DMS79 (cell line): ENCODE measurements at regions not wholly inside any gene's neighbourhood (a gene's known extent, or its start where the extent isn't known, plus 50 kb on each side); places are given as distances from the start of the nearest gene placed in this dataset.
A peak's percentile ranks its signal among the peaks of the same experiment; 100 is the strongest.

Experiments used
- DNase-seq: peaks from one replicate; lab custom pipeline; 2025; lab: John Stamatoyannopoulos, UW

DNA sequence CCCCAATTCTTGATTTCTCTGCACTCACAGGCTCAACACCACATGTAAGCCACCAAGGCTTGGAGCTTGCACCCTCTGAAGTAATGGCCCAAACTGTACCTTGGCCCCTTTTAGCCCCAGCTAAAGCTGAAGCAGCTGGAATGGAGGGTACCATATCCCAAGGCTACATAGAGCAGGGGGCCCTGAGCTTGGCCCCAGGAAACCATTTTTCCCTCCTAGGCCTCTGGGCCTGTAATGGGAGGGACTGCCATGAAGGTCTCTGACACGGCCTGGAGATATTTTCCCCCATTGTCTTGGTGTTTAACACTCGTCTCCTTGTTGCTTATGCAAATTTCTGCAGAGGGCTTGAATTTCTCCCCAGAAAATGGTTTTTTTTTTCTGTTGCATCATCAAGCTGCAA is 69.7 kb downstream of the SKA1 start:
- DNase-seq, result no peak

DNA sequence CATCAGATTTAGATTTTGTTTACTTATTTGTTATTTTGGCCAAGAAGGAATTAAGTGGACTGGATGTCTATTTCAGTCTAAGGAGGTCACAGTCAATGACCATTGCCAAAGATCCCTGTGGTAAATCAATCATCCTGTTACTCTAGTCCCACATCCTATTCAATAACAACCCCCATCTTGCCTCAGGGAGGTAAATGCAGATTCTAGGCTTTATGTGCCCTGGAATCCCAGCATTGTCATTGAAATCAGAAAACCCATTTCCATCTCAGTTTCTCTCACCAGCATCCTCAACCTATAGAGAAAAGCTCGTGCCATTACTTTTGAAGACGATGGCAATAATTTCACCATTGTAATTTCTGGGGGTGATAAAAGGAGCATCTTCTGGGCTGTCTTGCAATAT is 71.8 kb downstream of the SKA1 start:
- no peak for DNase-seq

DNA sequence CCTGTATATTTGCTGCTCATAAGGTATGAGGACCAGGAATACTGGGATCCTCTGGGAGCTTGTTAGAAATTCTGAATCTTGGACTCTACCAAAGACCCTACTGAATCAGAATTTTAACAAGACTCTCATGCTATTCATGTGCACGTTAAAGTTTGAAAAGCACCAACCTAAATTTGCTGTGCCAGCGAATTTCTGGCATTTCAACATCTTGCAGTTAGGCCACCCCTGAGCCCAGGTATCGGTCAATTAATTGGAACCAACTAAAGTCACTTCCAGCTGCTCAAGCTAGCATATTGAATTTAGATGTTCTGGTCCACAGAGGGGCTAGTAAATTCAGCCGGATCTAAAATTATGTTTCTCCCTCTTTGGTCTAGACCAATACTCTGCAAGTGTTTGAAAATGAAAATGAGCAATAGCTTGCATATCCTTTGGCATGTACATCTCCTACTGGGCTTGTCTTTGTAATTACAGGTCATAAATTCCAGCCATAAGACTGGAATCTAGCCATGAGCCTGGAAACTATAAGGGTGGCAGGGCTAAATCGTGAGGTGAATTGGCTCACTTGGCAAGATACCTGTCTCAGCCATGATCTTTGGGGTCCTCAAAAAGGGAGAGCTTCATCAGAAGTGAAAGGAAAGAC is 72.4 kb downstream of the SKA1 start:
- DNase-seq, result no peak

DNA sequence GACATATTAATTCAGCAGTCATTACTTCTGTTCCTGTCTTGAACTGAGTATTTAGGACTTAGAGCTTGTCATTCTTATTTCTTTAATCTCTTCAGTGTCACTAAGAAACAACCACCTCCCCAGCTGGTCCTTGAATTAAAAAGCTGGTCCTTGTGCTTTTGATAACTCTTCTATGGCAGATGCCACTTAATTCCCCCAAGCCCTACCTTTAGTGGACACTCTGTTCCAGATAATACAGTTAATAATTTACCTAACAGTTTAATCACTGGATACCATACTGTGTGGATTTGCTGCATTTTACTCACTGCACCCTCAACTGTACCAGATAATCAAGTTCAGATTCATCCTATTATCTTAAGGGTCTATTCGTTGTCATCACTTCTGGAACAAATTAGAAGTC is 73.1 kb downstream of the SKA1 start:
- no peak for DNase-seq

DNA sequence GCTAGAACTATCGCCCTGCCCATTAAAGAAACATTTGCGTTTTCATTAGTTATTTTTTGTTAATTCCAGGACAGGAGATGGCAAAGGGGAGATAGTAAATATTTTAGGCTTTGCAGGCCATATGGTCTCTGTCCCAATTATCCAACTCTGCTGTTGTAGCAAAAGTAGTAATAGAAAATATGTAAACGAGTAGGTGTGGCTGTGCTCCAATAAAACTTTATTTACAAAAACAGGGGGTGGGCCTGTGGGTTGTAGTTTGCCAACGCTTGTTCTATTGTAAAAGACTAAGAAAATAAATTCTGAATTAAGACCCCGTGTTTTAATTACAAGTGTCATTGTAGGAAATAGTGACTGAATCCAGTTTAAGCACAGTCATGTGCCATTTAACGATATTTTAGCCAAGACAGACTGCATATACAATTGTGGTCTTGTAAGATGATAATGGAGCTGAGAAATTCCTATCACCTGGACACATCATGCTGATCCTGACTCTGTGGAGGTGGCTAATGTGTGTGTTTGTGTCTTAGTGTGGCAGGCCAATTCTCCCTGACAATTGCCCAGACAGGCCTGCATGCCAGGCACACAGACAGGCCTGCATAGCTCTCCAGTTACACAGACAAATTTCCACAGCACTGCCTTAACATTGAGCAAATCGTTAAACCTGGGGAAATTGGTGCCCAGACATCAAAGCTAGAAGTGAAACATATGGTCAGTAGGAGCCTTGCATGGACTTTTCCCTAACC is 76.4 kb downstream of the SKA1 start:
- DNase-seq, result no peak

DNA sequence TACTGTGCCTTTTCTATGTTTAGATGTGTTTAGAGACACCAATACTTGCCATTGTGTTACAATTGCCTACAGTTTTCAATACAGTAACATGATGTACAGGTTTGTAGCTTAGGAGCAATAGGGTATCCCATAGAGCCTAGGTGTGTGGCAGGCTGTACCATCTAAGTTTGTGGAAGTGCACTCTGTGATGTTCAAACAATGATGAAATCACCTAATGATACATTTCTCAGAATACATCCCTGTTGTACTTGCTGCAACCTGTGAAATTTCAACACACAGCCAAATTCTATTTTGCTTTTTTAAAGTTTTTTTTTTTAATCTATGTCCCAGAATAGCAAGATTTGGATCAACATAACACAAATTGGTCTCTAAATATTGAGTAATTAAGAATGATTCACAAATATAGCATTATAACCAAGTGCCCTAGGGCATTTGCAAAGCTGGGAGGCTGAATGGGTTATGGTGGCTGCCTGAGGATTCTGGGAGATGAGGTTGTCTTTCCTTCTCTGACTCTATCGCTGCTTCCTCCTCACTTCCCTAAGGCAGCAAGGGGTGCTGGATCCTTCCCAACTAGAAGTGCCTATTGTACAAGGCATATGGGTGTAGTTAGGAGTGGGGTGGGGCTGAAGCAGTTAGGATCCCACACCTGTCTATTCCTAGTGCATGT is 78.3 kb downstream of the SKA1 start:
- DNase-seq, result no peak

DNA sequence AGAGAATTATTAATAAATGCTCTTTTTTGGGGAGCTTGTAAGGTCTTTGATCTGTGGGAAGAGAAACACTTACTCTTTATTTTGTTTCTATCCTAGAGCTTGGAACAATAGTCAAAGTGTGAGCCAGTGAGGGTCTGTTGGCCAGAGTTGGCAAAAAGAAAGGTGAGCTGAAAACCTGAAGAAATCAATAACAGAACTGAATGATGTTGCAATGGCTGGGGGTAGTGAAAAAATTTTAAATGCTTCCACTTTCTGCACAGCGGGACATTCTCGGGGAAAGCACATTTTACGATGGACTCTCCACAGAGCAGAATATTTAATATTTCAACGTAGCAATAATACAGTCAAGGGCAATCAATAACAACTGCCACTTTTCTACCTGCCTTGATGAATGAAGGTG is 78.9 kb downstream of the SKA1 start:
- DNase-seq, result no peak

DNA sequence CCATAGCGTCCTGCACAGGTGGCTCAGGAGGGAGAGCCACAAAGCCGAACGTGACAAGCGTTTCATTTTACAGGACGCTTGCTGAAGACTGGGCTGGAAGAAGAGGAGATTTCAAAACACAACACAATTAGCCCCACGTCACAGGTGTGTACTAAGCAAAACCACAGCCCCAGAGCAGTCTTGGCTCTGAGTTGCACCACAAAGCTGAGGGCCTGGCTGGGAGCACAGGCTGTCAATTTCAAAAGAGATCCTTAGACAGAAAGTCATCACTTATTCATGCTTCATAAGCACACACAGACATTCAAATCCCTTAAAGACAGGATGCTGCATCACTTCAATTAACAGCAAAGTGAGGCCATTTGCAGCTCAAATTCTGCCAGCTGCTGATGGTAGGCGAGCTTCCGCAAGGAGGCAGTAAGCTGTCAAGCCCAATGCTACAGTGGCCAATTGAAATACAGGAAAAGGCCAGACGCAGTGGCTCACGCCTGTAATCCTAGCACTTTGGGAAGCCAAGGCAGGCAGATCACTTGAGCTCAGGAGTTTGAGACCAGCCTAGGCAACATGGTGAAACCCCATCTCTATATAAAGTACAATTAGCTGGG is 79.6 kb downstream of the SKA1 start:
- DNase-seq, result peak; percentile 90

DNA sequence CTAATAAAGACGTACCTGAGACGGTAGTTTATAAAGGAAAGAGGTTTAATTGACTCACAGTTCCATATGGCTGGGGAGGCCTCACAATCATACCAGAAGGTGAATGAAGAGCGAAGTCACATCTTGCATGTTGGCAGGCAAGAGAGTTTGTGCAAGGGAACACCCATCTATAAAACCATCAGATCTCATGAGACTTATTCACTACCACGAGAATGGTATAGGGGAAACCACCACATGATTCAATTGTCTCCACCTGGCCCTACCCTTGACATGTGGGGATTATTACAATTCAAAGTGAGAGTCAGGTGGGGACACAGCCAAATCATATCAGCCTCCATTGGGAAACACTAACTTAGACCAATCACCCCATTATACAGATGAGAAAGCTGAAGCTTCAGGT is 81.4 kb downstream of the SKA1 start:
- no peak for DNase-seq

DNA sequence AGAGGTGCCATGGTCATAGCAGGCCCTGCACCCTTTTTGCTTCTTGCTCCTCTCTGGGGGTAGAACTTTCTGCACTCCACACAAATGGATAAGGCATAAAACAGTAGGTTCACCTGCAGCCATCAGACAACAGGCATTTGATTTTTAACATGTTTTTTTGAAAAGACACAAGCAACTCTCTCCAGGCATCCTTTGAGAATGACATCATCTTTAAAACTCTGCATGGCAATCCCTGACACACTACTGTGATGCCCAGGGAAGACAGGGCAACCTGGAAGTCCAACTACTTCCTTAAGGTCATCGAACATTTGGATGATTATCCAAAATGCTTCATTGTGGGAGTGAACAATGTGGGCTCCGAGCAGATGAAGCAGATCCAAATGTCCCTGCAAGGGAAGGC is 82.8 kb downstream of the SKA1 start:
- no peak for DNase-seq

DNA sequence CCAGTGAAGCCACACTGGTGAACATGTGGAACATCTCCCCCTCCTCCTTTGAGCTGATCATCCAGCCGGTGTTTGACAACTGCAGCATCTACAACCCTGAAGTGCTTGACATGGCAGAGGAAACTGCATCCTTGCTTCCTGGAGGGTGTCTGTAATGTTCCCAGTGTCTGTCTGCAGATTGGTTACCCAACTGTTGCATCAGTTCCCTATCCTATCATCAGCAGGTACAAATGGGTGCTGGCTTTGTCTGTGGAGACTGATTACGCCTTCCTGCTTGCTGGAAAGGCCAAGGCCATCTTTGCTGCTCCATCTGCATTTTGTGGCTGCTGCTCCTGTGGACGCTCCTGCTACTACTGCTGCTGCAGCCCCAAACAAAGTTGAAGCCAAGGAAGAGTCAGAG is 83.5 kb downstream of the SKA1 start:
- no peak for DNase-seq

DNA sequence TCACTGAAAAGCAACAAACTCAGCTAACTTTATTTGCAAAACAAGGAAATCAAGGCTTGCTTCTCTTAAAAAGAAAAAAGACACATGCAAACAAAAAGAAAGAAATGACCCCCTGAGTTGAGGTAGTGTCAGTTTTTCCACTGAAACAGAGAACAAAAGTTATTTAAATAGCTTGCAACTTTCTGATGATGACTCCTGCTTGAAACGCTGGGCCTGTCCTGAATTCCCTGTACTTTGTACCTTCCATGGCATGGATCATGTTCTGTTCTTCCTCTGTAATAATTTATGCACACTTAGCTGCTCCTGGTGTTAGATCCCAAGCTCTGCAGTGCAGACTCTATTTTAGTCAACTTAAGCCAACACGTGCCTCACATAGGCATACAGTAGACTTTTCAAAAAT is 84.0 kb downstream of the SKA1 start:
- DNase-seq, result no peak

DNA sequence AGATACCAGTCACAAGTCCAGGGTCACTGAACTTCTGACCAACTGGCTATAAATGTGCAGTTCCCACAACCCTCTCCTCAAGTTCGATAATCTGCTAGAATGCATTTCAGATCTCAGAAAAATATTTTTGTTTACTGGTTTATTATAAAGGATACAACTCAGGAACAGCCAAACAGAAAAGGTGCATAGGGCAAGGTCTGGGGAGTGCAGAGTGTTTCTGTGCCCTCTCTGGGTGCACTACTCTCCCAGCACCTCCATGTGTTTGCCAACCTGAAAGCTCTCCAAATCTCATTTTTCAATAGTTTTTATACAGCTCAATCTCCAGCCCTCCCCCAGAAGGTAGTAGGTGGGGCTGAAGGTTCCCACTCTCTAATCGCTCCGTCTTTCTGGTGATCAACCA is 85.2 kb downstream of the SKA1 start:
- DNase-seq, result no peak

DNA sequence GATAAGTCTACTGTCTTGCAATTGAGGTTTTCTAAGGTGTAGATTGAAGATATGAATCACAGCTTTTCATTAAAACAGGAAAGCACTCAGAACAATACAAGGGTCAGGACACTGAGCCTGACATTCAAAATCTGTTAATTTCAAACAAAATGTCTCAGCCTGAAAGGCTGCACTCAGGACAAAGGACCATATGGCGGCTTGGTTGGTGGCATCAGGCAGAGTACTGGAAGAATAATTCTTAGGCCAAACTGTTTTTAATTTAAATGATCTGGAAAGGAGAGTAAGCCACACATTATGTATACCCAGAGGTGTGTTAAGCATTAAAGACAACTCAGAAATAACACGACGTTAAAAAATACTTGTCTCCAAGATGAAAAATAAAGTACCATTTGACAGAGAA is 85.9 kb downstream of the SKA1 start:
- no peak for DNase-seq

DNA sequence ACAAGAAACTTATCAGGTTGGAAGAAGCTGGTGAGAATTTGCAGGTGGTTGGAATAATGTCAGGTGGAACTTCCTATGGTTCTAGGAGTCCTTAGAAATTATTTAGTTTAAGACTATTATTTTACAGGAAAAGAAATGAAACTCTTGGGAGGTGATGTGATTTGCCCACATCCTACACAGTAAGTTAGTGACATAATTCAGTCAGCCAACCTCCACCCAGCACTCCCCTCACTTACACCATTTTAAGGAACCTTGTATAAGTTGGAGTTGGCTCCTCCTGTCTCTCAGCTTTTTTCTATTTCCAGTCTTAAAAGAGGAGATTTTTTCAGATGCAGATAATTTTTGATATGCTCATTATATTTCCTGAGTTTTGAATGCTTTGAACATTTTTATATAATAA is 86.4 kb downstream of the SKA1 start:
- no peak for DNase-seq

DNA sequence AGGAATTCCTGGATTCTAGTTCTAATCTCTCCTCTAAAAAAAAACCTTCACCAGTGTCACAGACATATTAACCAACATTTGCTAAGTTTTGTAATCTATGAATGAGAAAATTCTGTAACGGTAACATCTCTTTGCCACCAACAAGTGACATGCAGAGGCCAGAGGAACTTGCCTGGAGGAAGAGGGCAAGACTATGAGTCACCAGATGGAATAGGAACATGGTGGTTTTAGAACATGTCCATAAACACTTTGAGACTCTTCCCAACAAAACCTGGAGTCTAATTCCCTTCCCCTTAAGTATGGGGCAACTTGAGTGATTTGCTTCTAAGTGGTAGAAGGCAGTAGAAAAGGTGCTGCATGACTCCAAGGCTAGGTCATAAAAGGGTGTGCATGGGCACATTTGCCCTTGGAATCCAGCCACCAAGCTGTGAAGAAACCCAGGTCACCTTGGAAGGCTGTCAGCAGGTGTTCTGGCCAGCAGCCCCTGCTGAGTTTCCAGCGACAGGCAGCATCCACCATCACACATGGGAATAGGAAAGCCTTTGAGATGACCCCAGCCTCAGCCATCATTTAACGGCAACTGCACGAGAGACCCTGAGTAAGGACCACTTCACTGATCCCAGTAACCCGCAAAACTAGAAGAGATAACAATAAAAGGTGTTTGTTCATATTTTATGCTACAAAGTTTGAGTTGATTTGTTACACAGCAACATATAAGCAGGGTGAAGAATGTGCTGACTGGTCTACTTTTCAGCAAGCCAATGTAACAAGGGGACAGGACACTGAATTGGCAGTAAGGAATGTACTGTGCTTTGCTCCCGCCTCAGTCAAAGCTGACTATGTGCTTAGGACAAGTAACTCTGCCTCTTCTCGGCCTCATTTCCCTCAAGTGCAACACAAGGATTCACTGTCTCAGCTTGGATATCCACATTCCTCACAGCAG is 90.6 kb downstream of the SKA1 start:
- DNase-seq, result no peak

DNA sequence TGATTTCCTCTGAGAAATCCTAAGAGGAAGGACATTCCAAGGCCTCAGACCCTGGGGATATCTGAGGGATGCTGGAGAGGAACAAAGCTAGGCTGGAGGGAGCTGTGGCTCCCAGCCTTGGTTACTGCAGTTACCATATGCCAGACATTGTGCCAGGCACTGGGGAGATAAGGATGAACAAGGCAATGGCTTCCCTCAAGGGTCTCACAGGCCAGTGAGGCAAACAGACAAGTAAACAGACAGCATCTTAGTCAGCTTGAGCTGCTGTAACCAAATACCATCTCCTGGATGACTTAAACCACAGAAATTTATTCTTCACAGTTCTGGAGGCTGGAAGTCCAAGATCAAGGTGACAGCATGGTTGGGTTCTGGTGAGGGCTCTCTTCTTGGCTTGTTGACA is 91.8 kb downstream of the SKA1 start:
- DNase-seq, result no peak

DNA sequence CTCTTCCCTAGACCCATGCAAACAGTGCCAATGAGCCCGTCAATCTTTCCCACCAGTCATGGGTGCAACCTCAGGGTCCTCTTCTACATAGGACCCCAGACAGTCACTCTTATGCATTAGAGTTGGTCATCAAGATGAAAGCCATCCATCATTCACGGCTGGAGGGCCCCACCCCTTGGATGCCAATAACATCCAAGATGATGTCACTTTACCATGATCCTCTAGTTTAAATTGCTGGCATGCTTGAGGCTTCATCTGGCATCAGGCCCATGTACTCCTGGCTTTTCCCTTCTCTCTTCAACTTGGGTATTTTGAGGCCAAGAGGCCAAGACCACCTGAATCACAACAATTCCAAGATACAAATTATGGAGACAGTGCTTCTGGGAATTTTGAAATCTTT is 91.1 kb upstream of the MAPK4 start:
- no peak for DNase-seq

DNA sequence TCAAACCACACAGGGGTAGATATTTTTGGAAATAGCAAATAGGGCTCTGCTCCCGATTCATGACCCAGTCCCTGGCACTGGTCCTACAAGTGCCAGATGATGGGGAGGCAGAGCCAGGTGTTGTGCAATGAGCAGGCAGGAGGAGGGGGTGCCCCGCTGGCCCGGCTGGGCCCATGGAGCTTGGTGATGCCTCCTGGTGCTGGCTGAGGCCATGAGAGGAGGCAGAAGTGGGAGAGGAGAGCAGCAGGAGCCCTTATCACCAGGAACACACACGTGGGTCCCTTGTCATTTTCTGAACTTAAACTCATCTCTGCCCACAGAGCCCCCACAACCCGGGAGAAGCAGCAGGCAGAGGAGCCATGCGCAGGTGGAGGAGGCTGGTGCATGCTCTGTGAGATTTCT is 90.5 kb upstream of the MAPK4 start:
- DNase-seq, result no peak

DNA sequence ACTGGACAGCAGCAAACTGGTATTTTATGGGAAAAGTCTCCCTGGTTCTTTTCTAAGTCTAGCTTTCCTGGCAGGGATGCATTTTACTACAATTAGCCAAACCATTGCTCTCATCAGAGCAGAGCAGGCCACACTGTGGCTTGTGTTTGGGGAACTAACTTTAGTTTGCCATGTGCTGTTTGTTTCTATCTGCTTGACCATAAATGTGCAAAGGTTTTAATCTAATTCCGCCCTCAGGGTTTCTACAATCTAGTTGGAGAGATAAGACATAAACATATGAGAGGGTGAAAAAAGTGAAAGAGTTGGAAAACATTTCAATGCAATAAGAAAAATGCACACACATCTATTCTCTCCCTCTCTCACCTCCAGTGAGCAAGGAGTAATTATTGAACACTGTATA is 86.9 kb upstream of the MAPK4 start:
- DNase-seq, result no peak

DNA sequence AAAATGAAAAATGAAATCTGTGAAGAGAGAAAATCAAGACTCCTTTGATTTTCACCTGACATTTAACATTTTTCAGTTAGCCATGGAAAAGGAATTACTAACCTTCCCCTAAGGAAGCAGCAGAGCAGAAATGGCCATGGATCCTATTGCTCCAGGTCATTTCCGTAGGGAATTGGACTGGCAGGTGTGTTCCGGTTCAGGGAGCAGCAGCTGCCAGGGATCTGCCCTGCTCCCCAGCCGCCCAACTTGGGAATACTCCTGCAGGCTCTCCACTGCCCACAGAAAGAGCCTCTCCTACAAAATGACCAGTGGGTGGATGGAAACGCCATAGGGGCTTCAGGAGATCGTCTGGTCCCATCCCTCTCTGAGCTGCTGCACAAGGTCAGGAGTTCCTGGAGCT is 86.0 kb upstream of the MAPK4 start:
- peak; percentile 42 for DNase-seq
